Activated CD8-positive, alpha-beta memory T cell treated with anti-CD3 and anti-CD28 coated beads, Interleukin-2, amount 10 ng/mL, durations not matched to agents 7 days and 5 days (primary cell): ENCODE measurements at regions not wholly inside any gene's neighbourhood (a gene's known extent, or its start where the extent isn't known, plus 50 kb on each side); places are given as distances from the start of the nearest gene placed in this dataset.

Source experiments
- ATAC-seq: fragments of 150-1000 bp; cut with Tn5 transposase; one replicate; pipeline ENCODE4 v1.10.0; 2021; ENCODE audit warnings: moderate library complexity
- CTCF ChIA-PET: fragments of 350-600 bp; sonication (Branson Sonifier 250); formaldehyde crosslinking; loops from one replicate; lab custom pipeline; 2021; ENCODE audit warnings: antibody characterized with exemption; lab: Charles Lee
- DNase-seq: peaks from one replicate; pipeline ENCODE4 v3.0.0-alpha.2; 2020
- H3K27ac Mint-ChIP-seq: one replicate; pipeline ENCODE4 v1.8.0; 2021; ENCODE audit warnings: mild to moderate bottlenecking, mixed read lengths
- H3K27me3 Mint-ChIP-seq: one replicate; pipeline ENCODE4 v1.8.0; 2021; ENCODE audit warnings: mixed read lengths
- H3K36me3 Mint-ChIP-seq: one replicate; pipeline ENCODE4 v1.8.0; 2021; ENCODE audit warnings: mild to moderate bottlenecking, mixed read lengths
- H3K4me1 Mint-ChIP-seq: one replicate; pipeline ENCODE4 v1.8.0; 2021; ENCODE audit warnings: mixed read lengths
- H3K4me3 Mint-ChIP-seq: one replicate; pipeline ENCODE4 v1.8.0; 2021; ENCODE audit warnings: mild to moderate bottlenecking, moderate library complexity, mixed read lengths
- H3K9me3 Mint-ChIP-seq: one replicate; pipeline ENCODE4 v1.8.0; 2022; ENCODE audit warnings: low read depth, mixed read lengths

DNA sequence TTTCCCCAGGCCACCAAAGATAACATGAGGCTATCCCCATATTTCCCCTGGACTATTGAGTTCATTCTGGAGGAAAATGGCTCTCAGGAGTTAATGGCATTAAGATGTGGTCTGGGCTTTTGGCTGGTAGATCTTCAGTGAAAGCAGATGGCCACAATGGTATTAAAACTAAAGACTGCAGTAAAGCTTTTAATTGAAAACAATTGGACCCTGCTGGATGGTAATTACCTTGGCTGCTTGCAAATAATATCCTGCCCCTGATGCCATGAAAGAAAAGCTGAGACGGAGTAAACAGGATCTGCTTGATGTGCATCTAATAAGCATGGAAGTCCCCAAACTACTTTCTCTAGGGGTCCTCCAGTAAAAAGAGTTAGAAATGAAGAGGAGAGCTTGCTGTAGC, 255.8 kb downstream of the QKI start:
- Mint-ChIP-seq H3K27me3 (no peaks in the 10 kb centered on the region), H3K4me1 (peaks cover 10% of the 10 kb centered on the region), H3K9me3 (no peaks in the 10 kb centered on the region), H3K4me3 (no peak overlapping the region), H3K27ac (no peak overlapping the region), H3K36me3 (no peaks in the 10 kb centered on the region)
- CTCF ChIA-PET, result no interaction called here
- no peak for DNase-seq
- no peak for ATAC-seq

DNA sequence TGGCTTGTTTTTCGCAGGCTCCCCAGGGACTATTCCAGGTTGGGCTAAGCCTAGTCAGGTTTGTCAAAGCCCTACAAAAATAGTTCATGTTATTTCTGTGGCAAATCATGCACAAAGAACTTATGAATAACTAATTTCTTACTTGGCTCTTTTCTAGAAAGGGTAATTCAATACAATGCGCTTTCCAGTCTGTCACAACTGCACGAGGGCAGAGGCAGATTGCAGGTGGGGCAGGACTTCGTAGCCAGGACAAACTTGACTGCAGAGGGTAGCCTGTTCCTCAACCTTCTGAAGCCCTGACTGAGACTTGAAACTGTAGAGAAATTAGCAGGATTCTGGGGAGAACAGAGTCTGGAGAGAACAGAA, 253.5 kb downstream of the QKI start:
- no peak for ATAC-seq
- DNase-seq, result no peak
- H3K4me3 Mint-ChIP-seq, result no peak overlapping the region
- peaks cover 10% of the 10 kb centered on the region for H3K4me1 Mint-ChIP-seq
- CTCF ChIA-PET, result no interaction called here
- H3K9me3 Mint-ChIP-seq, result no peaks in the 10 kb centered on the region
- no peaks in the 10 kb centered on the region for H3K27me3 Mint-ChIP-seq
- no peak overlapping the region for H3K27ac Mint-ChIP-seq
- no peaks in the 10 kb centered on the region for H3K36me3 Mint-ChIP-seq

DNA sequence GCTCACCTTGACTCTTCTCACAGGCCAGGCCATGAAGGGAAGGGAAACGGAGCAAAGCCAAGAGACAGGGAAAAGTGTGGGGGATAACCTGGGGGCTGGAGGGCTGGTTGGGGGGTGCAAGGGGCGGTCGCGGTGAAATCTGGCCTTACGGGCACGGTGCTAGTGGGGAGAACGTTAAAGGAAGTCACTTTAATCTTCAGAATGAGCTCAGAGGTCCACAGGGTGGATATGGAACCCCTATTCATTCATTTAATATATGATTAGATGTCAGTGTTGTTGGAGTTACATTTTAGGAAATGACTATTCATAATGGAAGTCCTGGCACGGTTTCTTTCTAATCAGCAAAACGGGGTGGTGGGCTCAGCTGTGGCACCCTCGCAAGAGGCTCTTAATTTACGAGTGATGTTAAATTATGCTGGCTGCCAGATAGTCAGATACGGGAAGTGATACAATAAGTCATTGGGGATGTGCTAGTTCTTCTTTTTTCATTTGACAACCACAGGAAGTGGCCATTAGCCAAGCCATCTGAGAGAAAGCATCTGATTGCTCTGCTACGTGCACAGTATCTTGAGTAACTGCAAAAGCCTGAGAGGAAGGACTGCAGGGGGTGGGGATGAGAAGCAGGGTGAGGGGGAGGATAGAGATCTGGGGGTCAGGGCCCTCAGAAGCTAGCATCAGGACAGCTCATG, 253.0 kb downstream of the QKI start:
- H3K36me3 Mint-ChIP-seq, result no peaks in the 10 kb centered on the region
- ATAC-seq, result no peak
- no peak overlapping the region for H3K27ac Mint-ChIP-seq
- CTCF ChIA-PET, result no interaction called here
- H3K27me3 Mint-ChIP-seq, result no peaks in the 10 kb centered on the region
- H3K9me3 Mint-ChIP-seq, result no peaks in the 10 kb centered on the region
- no peak for DNase-seq
- H3K4me3 Mint-ChIP-seq, result no peak overlapping the region
- H3K4me1 Mint-ChIP-seq, result peaks cover 10% of the 10 kb centered on the region

DNA sequence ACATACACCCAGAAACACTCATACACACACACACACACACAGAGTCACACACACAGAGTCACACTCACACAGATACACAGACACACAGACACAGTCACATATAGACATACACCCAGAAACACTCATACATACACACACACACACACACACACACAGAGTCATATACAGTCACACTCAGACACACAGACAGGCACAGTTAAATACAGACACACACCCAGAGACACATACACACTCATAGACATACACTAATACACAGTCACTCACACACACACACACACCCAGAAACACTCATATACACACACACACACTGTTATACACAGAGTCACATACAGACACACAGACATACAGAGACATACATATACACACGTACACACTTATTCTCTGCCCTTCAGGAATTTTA, 250.9 kb downstream of the QKI start:
- ATAC-seq (no peak), DNase-seq (no peak)
- peaks cover 15% of the 10 kb centered on the region for H3K4me1 Mint-ChIP-seq
- H3K27ac Mint-ChIP-seq, result no peak overlapping the region
- H3K27me3 Mint-ChIP-seq, result no peaks in the 10 kb centered on the region
- CTCF ChIA-PET, result no interaction called here
- H3K36me3 Mint-ChIP-seq, result no peaks in the 10 kb centered on the region
- H3K4me3 Mint-ChIP-seq, result no peak overlapping the region
- H3K9me3 Mint-ChIP-seq, result no peaks in the 10 kb centered on the region

DNA sequence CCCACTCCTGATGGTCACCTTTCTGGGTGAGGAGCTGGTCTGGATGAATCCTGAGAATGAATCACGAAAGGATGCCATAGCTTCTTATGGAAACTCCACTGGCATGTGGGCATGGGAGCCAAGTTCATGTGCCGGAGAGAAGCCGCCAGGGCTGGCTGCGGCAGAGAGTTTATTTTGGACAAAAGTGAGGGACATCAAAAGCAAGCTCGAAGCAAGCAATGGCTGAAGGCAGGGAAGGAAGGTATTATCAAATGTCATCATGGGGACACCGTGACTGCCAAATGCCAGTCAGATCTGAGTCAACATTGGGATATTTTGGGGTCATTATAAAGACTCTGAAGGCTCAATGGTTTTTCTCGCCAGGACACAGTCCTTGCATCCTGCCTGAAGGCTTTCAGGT, 249.1 kb downstream of the QKI start:
- no peak for ATAC-seq
- Mint-ChIP-seq H3K36me3 (no peaks in the 10 kb centered on the region), H3K27ac (no peak overlapping the region), H3K4me3 (no peak overlapping the region), H3K4me1 (peaks cover 15% of the 10 kb centered on the region), H3K27me3 (peaks cover 15% of the 10 kb centered on the region), H3K9me3 (no peaks in the 10 kb centered on the region)
- no peak for DNase-seq
- CTCF ChIA-PET, result no interaction called here

DNA sequence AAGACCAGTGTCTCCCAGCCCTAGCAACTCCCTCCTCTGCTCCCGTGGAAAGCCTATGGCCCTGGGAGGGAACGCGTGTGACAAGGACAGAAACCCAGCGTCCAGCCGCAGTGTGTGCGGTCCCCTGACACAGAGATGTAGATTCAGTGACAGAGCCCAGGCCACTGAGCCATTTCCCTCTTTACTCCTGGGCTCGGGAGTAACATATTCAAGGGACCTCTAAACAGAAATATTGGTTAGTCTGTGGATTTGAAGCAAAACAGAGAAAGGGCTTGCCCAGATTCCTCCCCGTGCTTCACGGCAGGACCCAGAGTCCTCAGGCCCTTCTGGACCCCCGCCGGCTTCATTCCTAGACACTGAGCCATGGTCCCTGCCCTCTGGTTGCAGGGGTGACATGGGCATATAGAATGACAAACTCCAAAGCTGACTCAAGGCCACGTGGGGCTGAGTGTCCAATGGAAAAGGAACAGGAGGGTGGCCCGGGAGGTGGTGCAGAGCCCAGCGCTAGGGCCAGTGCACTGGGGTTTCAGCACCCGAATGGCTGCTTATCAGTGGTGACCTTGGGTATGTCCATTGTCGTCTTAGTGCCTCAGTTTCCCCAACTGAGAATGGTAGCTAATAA, 248.2 kb downstream of the QKI start:
- H3K27me3 Mint-ChIP-seq, result peaks cover 19% of the 10 kb centered on the region
- CTCF ChIA-PET, result no interaction called here

DNA sequence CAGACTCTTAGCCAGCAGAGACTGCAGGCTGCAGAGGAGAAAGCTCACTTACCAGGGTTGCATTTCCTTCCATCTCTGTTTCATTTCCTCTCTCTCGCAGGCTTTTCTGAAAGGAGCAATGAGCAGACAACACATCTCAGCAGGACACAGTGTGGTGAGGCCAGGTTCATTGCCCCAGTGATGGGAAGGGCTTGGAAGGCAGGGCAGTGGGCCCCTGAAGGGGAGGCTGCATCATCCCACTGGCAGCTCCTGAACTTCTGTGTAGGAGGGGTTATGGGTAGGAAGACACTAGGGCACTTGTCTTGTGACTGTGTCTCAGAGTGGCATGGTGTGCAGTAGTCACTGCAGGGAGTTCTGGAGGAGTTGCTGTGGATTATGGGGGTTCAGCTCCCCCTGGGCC, 246.8 kb downstream of the QKI start:
- no peak for DNase-seq
- Mint-ChIP-seq H3K9me3 (no peaks in the 10 kb centered on the region), H3K27me3 (peaks cover 19% of the 10 kb centered on the region), H3K27ac (no peak overlapping the region), H3K4me1 (peaks cover 4% of the 10 kb centered on the region), H3K4me3 (no peak overlapping the region), H3K36me3 (no peaks in the 10 kb centered on the region)
- no peak for ATAC-seq
- CTCF ChIA-PET, result no interaction called here

More for the DNA sequence above, 248.2 kb downstream of the QKI start:
- Mint-ChIP-seq H3K4me3 (no peak overlapping the region), H3K27ac (no peak overlapping the region), H3K4me1 (peaks cover 10% of the 10 kb centered on the region), H3K36me3 (no peaks in the 10 kb centered on the region), H3K9me3 (no peaks in the 10 kb centered on the region)
- ATAC-seq (no peak), DNase-seq (no peak)

DNA sequence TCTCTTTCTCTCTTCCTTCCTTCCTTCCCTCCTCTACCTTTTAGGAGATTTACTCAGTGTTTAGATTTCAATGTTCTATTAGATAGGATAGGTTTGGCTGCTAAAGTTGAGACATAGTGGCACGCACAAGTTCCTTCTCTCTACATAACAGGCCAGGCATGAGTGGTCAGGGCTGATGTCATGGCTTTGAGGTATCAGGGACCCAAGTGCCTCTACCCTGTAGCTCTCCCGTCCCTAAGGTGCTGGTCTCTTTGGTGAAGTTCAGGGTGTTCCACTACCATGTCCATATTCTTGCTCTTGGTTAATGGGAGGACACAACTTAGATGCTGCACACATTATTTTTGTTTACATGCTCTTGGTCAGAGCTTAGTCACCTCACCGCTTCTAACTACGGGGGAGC, 245.3 kb downstream of the QKI start:
- DNase-seq (no peak), ATAC-seq (no peak)
- CTCF ChIA-PET, result no interaction called here
- peaks cover 4% of the 10 kb centered on the region for H3K4me1 Mint-ChIP-seq
- no peaks in the 10 kb centered on the region for H3K9me3 Mint-ChIP-seq
- no peak overlapping the region for H3K4me3 Mint-ChIP-seq
- no peaks in the 10 kb centered on the region for H3K36me3 Mint-ChIP-seq
- peaks cover 24% of the 10 kb centered on the region for H3K27me3 Mint-ChIP-seq
- H3K27ac Mint-ChIP-seq, result no peak overlapping the region

DNA sequence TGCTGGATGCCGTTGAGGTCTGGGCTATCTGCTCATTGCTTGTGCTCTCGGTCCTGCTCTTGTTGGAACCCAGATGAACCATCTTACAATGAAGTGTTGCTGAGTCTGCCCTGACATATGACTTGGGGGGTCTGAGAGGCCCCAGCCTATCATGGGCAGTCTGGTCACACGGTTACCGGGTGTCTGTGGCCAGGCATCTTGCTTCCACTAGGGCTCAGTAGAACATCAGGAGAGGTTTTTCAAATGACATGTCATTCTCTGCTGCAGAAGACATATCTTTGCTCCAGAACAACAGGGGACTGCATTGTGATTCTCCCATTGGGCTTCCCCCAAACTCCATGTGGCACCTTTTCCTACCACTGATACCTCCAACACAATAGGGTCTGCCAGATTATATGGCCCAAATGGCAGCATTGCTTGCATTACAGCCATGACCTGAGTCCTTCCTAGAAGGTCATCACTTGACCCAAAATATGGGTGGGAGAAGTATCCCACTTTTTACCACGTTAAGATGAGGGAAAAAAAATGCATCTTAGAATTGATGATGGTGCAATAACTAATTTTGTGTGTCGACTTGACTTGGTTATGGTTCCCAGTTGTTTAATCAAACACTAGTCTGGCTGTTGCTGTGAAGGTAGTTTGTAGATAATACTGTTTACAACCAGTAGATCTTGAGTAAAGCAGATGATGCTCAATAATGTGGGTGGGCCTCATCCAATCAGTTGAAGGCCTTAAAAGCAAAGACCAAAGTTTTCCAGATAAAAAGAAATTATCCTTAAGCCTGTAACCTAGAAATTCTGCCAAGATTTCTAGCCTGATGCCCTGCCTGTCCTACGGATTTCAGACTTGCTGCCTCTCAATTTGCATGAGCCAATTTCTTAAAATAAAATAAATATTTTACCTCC, 241.0 kb downstream of the QKI start:
- ATAC-seq (no peak), DNase-seq (no peak)
- Mint-ChIP-seq H3K27ac (no peak overlapping the region), H3K4me1 (no peaks in the 10 kb centered on the region), H3K27me3 (peaks cover 24% of the 10 kb centered on the region), H3K36me3 (no peaks in the 10 kb centered on the region), H3K9me3 (no peaks in the 10 kb centered on the region), H3K4me3 (no peak overlapping the region)
- CTCF ChIA-PET, result no interaction called here

DNA sequence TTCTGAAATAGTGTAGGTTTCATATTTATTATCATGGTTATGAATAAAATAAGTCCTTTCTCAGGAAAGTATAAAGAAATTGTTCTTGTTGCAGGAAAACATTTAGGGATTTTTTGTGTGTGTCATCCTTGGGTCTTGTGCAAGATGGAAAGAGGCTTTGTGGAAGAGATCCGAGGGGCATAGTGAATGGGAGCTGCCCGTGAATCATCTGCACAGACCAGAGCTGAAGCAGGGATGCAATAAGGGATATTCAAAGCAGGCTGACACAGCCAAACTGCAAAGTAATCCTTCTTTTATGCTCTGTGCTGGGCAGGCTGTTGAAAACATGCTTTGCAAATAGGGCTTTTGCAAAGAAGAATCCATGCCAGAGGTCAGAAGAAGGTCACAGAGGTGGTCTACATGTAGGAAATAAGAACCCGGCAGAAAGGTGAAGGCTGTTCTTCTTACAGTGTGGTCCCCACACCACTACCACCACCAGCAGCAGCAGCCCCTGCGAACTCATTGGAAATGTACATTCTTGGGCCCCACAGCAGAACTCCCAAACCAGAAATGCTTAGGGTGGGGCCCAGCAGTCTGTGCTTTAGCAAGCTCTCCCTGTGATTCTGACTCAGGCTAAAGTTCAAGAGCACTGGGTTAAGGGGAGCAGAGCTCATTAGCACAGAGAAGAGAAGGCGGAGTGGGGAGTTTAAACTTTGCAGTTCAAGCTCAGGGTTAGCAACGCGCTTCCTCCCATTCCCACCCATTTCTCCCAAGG, 237.6 kb downstream of the QKI start:
- Mint-ChIP-seq H3K4me3 (no peak overlapping the region), H3K27me3 (peaks cover 5% of the 10 kb centered on the region), H3K4me1 (no peaks in the 10 kb centered on the region), H3K27ac (no peak overlapping the region), H3K36me3 (no peaks in the 10 kb centered on the region), H3K9me3 (no peaks in the 10 kb centered on the region)
- CTCF ChIA-PET, result no interaction called here
- ATAC-seq, result no peak
- DNase-seq, result no peak

DNA sequence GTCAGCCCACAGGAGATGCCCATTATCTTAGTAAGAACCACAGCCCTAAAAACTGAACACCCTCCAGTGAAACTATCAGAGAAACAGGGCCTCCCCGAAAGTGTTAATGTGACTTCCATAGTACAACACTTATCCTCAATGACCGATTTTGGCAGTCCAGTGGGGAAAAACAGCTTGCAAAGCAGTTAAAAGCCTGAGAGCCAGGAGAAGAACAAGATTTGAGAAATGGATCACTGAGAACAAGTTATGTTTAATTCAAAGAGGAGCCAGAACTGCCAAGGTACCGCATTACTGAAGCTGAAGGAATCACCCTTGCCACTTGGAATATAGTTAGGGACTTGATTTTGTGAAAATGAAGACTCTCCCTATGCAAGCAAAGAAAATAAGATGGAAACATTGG, 236.9 kb downstream of the QKI start:
- CTCF ChIA-PET, result no interaction called here

DNA sequence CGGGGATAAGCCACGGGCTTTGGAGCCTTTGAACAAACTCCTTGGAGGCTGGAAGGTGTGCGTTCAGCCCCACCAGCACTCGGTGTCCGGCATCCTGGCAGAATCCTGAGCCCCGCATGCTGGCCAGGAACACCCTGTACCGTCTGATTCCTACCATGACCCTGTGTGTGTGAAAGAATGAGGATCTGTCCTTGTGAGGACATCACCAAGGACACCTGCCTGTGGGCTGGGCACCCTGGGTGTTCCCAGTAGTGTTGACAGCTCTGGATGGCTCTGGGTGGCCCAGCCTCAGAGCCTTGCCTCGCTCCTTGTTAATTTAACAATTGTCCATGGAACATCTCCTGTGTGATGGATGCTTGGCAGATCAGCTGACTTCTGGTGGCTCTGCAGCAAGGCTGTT, 234.3 kb downstream of the QKI start:
- CTCF ChIA-PET, result no interaction called here
- no peak for ATAC-seq
- no peak for DNase-seq
- Mint-ChIP-seq H3K36me3 (no peaks in the 10 kb centered on the region), H3K4me3 (no peak overlapping the region), H3K9me3 (no peaks in the 10 kb centered on the region), H3K27ac (no peak overlapping the region), H3K27me3 (no peaks in the 10 kb centered on the region), H3K4me1 (no peaks in the 10 kb centered on the region)

More for the DNA sequence above, 236.9 kb downstream of the QKI start:
- DNase-seq (no peak), ATAC-seq (no peak)
- Mint-ChIP-seq H3K27me3 (peaks cover 5% of the 10 kb centered on the region), H3K4me1 (no peaks in the 10 kb centered on the region), H3K9me3 (no peaks in the 10 kb centered on the region), H3K36me3 (no peaks in the 10 kb centered on the region), H3K4me3 (no peak overlapping the region), H3K27ac (no peak overlapping the region)

DNA sequence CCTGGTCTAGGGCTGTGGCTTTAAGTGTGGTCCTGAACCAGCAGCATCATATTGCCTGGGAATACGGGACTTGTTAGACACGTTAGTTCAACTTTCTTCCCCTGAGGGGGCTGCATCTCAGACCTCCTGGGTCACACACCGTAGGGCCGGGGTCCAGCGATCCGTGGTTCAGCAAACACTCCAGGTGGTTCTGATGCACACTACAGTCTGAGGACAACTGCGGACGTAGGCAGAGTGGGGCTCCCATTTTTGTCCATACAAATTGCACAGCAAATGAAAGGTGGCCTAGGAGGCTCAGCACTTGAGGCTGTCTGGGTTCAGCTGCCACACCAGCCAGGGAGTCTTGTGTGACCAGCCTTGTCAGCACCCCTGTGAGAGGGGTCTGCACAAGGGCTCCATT, 233.1 kb downstream of the QKI start:
- no peak for DNase-seq
- no peak overlapping the region for H3K4me3 Mint-ChIP-seq
- ATAC-seq, result no peak
- H3K4me1 Mint-ChIP-seq, result no peaks in the 10 kb centered on the region
- CTCF ChIA-PET, result no interaction called here
- H3K27ac Mint-ChIP-seq, result no peak overlapping the region
- no peaks in the 10 kb centered on the region for H3K9me3 Mint-ChIP-seq
- H3K36me3 Mint-ChIP-seq, result no peaks in the 10 kb centered on the region
- H3K27me3 Mint-ChIP-seq, result no peaks in the 10 kb centered on the region
